Ishikawa (cell line): ENCODE measurements at regions not wholly inside any gene's neighbourhood (a gene's known extent, or its start where the extent isn't known, plus 50 kb on each side); places are given as distances from the start of the nearest gene placed in this dataset.

Experiments used
- CEBPB ChIP-seq: IDR thresholded peaks from 2 replicates; pipeline ENCODE4 v1.6.1; 2012
- CREB1 ChIP-seq: IDR thresholded peaks from 2 replicates; pipeline ENCODE4 v1.6.1; 2012; ENCODE audit warnings: low read depth
- EGR1 ChIP-seq: IDR thresholded peaks from 2 replicates; pipeline ENCODE4 v1.6.1; 2012
- EP300 ChIP-seq: IDR thresholded peaks from 2 replicates; pipeline ENCODE4 v1.6.1; 2012; ENCODE audit warnings: borderline replicate concordance
- FOXM1 ChIP-seq: IDR thresholded peaks from 2 replicates; pipeline ENCODE4 v1.6.1; 2012; ENCODE audit warnings: low read depth, borderline replicate concordance
- NFIC ChIP-seq: IDR thresholded peaks from 2 replicates; pipeline ENCODE4 v1.6.1; 2012
- RAD21 ChIP-seq: IDR thresholded peaks from 2 replicates; pipeline ENCODE4 v1.6.1; 2012; ENCODE audit warnings: low read depth
- REST ChIP-seq: IDR thresholded peaks from 2 replicates; pipeline ENCODE4 v1.6.1; 2012; ENCODE audit warnings: low read depth, mild to moderate bottlenecking
- TAF1 ChIP-seq: IDR thresholded peaks from 2 replicates; pipeline ENCODE4 v1.6.1; 2012; ENCODE audit warnings: low read depth, mild to moderate bottlenecking
- TCF12 ChIP-seq: IDR thresholded peaks from 2 replicates; pipeline ENCODE4 v1.6.1; 2012; ENCODE audit warnings: low read depth
- TEAD4 ChIP-seq: IDR thresholded peaks from 2 replicates; pipeline ENCODE4 v1.6.1; 2012
- USF1 ChIP-seq: IDR thresholded peaks from 2 replicates; pipeline ENCODE4 v1.6.1; 2012
- YY1 ChIP-seq: IDR thresholded peaks from 2 replicates; pipeline ENCODE4 v1.6.1; 2012; ENCODE audit warnings: low read depth
- ZBTB7A ChIP-seq: IDR thresholded peaks from 2 replicates; pipeline ENCODE4 v1.6.1; 2012; ENCODE audit warnings: low read depth
- TF ChIP-seq, protein P1 (sequence below): IDR thresholded peaks from 2 replicates; pipeline ENCODE4 v1.6.1; 2012

DNA sequence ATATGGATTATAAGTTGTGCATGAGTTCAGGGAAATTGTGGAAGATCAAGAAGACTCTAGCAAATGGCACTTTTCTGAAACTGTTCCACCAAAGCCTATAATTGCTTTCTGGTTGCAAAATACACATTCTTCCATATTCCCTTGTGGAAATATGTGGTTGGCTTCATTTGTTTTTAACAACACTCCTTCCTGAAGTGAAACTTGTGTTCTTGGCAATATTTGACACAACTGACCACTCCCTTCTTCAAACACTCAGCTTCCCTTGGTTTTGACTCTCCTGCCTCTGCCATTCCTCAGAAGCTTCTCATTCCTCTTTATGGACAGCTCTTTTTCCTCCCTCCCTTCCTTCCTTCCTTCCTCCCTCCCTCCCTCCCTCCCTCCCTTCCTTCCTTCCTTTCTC is 192.3 kb downstream of the PMAIP1 start:
- TF ChIP-seq CEBPB = no peak
- no peak for TF ChIP-seq RAD21
- TF ChIP-seq TAF1 = no peak
- TF ChIP-seq TEAD4 = no peak
- no peak for TF ChIP-seq NFIC
- TF ChIP-seq YY1 = no peak
- TF ChIP-seq CREB1 = no peak
- no peak for TF ChIP-seq ZBTB7A
- TF ChIP-seq REST = no peak
- TF ChIP-seq EGR1 = no peak
- no peak for TF ChIP-seq EP300
- no peak for TF ChIP-seq FOXM1
- TF ChIP-seq, protein P1, sequence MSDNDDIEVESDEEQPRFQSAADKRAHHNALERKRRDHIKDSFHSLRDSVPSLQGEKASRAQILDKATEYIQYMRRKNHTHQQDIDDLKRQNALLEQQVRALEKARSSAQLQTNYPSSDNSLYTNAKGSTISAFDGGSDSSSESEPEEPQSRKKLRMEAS = no peak
- TF ChIP-seq USF1 = no peak
- no peak for TF ChIP-seq TCF12

GRCh38 chr18:60090170-60090569 is 190.4 kb downstream of the PMAIP1 start:
- TF ChIP-seq TCF12 (no peak), EP300 (no peak)

GRCh38 chr18:60082790-60083189 is 183.0 kb downstream of the PMAIP1 start:
- TF ChIP-seq, protein P1 = no peak
- no peak for TF ChIP-seq YY1
- TF ChIP-seq CREB1 = no peak
- TF ChIP-seq EGR1 = no peak
- no peak for TF ChIP-seq NFIC
- no peak for TF ChIP-seq REST
- TF ChIP-seq RAD21 = no peak
- TF ChIP-seq EP300 = no peak
- no peak for TF ChIP-seq TAF1
- no peak for TF ChIP-seq USF1
- TF ChIP-seq CEBPB = no peak
- no peak for TF ChIP-seq TCF12
- TF ChIP-seq FOXM1 = no peak
- no peak for TF ChIP-seq ZBTB7A
- no peak for TF ChIP-seq TEAD4

- TF ChIP-seq EGR1 = no peak
- no peak for TF ChIP-seq ZBTB7A
- TF ChIP-seq YY1 = no peak
Observed at GRCh38 chr18:60082282-60082681, 182.5 kb downstream of the PMAIP1 start.

- TF ChIP-seq CEBPB = no peak
- no peak for TF ChIP-seq CREB1
- no peak for TF ChIP-seq TCF12
- TF ChIP-seq EP300 = no peak
- TF ChIP-seq EGR1 = no peak
- no peak for TF ChIP-seq ZBTB7A
- TF ChIP-seq RAD21 = no peak
- TF ChIP-seq NFIC = no peak
- TF ChIP-seq TAF1 = no peak
- TF ChIP-seq USF1 = no peak
Observed at GRCh38 chr18:60075477-60075876, 175.7 kb downstream of the PMAIP1 start.

GRCh38 chr18:60070631-60071030 is 170.8 kb downstream of the PMAIP1 start:
- no peak for TF ChIP-seq TAF1
- no peak for TF ChIP-seq TCF12
- no peak for TF ChIP-seq EGR1
- TF ChIP-seq USF1 = no peak
- no peak for TF ChIP-seq TEAD4
- no peak for TF ChIP-seq CREB1
- TF ChIP-seq RAD21 = no peak
- TF ChIP-seq EP300 = no peak
- no peak for TF ChIP-seq FOXM1
- no peak for TF ChIP-seq YY1
- TF ChIP-seq, protein P1 = no peak
- TF ChIP-seq REST = no peak
- TF ChIP-seq ZBTB7A = no peak
- no peak for TF ChIP-seq NFIC
